Stimulated activated CD8-positive, alpha-beta memory T cell treated with anti-CD3 and anti-CD28 coated beads, Interleukin-7, amount 100 ng/mL, for 1 hour (primary cell): ENCODE measurements at regions not wholly inside any gene's neighbourhood (a gene's known extent, or its start where the extent isn't known, plus 50 kb on each side); places are given as distances from the start of the nearest gene placed in this dataset.

Experiments used
- DNase-seq, 2 donors: peaks; one replicate each; pipeline ENCODE4 v3.0.0-alpha.2; 2020; ENCODE audit warnings: low read depth in 2 of 2

- DNase-seq = no peak
Observed at GRCh38 chr4:14835708-14836425, 166.4 kb upstream of the CPEB2 start.

- DNase-seq = no peak
Observed at GRCh38 chr4:14837860-14838259, 164.4 kb upstream of the CPEB2 start.

GRCh38 chr4:14841801-14842768 is 160.2 kb upstream of the CPEB2 start:
- no peak for DNase-seq

- DNase-seq = no peak
Observed at GRCh38 chr4:14842964-14843630, 159.2 kb upstream of the CPEB2 start.

GRCh38 chr4:14844061-14844460 is 158.2 kb upstream of the CPEB2 start:
- DNase-seq = no peak

GRCh38 chr4:14848229-14848628 is 154.1 kb upstream of the CPEB2 start:
- no peak for DNase-seq

GRCh38 chr4:14850455-14851097 is 151.7 kb upstream of the CPEB2 start:
- no peak for DNase-seq

GRCh38 chr4:14853176-14853943 is 148.9 kb upstream of the CPEB2 start:
- no peak for DNase-seq

GRCh38 chr4:14855719-14856061 is 146.6 kb upstream of the CPEB2 start:
- no peak for DNase-seq

- no peak for DNase-seq
Observed at GRCh38 chr4:14856062-14856933, 146.0 kb upstream of the CPEB2 start.

- no peak for DNase-seq
Observed at GRCh38 chr4:14856934-14857235, 145.4 kb upstream of the CPEB2 start.

- DNase-seq = no peak
Observed at GRCh38 chr4:14857475-14857874, 144.8 kb upstream of the CPEB2 start.

- DNase-seq = no peak
Observed at GRCh38 chr4:14857981-14858380, 144.3 kb upstream of the CPEB2 start.

- no peak for DNase-seq
Observed at GRCh38 chr4:14862891-14863290, 139.4 kb upstream of the CPEB2 start.

- no peak for DNase-seq
Observed at GRCh38 chr4:14863418-14864364, 138.6 kb upstream of the CPEB2 start.

- no peak for DNase-seq
Observed at GRCh38 chr4:14864365-14865030, 137.8 kb upstream of the CPEB2 start.

GRCh38 chr4:14865031-14865366 is 137.3 kb upstream of the CPEB2 start:
- no peak for DNase-seq

GRCh38 chr4:14865804-14866203 is 136.5 kb upstream of the CPEB2 start:
- no peak for DNase-seq

GRCh38 chr4:14867847-14868246 is 134.4 kb upstream of the CPEB2 start:
- DNase-seq = no peak
